GM21723 (cell line): ENCODE measurements at regions not wholly inside any gene's neighbourhood (a gene's known extent, or its start where the extent isn't known, plus 50 kb on each side); places are given as distances from the start of the nearest gene placed in this dataset.
"Not testable (repeated sequence)": the region's sequence is repeated elsewhere in the genome, so short reads cannot be mapped to it uniquely, and the experiment has no call there.

ENCODE experiments used
- ATAC-seq: cut with Tn5 transposase; IDR thresholded peaks from one replicate; pipeline ENCODE4 v1.9.1; 2021; ENCODE audit warnings: mild to moderate bottlenecking, moderate library complexity; ENCODE audit not compliant: unreplicated experiment

DNA sequence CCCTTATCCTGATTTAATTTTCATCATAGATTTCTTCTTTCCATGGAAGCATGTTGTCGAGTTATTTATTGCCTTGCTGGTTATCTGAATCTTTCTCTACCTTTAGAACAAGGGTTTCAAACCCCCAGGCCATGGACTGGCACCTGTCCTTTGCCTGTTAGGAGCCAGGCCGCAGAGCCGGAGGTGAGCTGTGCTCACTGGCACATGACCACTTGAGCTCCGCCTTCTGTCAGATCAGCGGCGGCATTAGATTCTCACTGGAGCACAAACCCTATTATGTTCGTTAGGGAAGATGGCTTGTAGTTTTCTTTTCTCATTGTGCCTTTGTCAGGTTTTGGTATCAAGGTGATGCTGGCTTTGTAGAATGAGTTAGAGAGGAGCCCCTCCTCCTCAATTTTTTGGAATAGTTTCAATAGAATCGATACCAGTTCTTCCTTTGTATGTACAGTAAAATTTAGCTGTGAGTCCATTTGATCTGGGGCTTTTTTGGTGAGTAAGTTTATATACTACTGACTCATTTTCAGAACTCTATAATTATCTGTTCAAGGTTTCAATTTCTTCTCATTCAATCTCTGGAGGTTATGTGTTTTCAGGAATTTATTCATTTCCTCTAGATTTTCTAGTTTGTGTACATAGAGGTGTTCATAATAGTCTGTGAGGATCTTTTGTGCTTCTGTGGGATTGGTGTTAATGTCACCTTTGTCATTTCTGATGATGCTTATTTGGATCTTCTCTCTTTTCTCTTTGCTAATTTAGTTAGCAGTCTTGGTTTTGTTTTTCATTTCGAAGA is 668.0 kb upstream of the FAM98A start:
- peak; percentile 95 for ATAC-seq

DNA sequence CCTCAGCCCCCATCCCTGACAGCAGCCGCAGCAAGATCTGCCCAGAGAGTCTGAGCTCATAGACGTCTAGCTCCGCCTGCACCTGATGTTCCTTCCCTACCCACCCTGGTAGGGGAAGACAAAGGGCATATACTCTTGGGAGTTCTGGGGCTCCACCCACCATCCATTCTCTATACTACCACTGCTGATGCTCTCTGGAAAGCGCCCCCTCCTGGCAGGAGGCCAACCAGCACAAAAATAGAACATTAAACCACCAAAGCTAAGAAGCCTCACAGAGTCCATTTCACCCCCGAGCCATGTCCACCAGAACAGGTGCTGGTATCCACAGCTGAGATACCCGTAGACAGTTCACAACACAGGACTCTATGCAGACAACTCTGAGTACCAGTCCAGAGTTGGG is 662.6 kb upstream of the FAM98A start:
- ATAC-seq, result no peak

DNA sequence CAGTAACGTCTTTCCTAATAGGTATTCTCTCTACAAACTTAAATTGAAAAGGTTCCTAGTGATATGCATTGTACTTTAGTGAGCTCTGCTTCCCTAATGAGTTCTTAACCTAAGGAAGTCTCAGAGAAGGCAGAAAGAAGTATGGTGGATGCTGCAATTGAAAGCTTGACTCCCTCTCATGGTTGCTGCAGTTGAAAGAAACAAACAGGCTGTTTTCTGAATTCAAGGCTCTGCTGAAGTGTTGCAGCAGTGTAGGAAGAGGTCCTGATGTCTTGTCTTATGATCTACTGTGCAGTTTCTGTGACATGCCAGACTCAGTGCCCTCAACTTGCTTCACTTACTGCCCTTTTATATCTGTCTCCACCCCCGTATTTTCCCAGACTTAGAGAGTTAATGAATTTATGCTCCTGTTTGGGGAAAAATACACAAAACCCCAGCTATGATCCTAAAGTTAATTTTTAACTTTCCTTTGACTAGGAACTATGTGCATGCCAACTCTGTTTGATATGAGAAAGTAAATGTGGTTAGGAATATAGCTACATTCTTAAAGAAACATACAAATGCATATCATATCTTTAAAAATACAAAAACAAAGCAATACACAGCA is 655.3 kb upstream of the FAM98A start:
- no peak for ATAC-seq

- no peak for ATAC-seq
Observed at GRCh38 chr2:34252111-34252510, 653.0 kb upstream of the FAM98A start.

DNA sequence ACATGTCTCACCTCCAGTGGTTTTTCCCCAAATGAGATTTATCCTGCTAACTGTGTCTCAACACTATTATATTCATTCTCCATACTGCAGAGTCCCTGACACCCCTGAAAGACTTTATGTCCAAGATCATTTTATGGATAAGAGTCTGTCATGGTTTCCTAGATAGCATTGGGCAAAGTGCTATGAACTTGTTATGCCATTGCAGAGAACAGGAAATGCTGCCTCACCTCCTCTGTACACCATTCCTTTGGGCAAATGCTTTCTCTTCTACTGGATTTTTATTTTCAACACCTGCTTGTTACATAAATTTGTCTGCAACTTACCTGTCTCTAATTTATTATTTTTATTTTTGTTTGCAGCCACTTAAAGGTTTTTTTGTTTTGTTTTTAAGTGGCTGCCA is 652.5 kb upstream of the FAM98A start:
- ATAC-seq, result no peak

- ATAC-seq, result no peak
Observed at GRCh38 chr2:34244195-34244594, 645.1 kb upstream of the FAM98A start.

DNA sequence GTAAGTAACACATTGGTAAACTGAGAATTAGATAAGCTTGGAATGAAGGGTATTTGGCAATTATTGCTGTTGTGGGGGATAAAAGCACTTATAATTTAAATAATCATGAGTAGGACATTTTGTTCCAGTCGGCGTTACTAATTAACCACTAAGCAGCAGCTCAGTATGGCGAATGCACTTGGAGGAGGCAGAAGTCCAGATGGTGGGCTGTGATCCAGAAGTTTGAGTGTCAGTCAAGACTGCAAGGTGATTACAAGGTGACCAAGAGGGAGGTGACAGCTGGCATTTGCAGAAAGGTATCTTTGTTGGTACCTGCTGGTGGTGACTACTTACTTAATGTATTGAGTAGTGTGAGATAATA is 643.6 kb upstream of the FAM98A start:
- ATAC-seq, result no peak

- ATAC-seq, result no peak
Observed at GRCh38 chr2:34241905-34242762, 643.0 kb upstream of the FAM98A start.

DNA sequence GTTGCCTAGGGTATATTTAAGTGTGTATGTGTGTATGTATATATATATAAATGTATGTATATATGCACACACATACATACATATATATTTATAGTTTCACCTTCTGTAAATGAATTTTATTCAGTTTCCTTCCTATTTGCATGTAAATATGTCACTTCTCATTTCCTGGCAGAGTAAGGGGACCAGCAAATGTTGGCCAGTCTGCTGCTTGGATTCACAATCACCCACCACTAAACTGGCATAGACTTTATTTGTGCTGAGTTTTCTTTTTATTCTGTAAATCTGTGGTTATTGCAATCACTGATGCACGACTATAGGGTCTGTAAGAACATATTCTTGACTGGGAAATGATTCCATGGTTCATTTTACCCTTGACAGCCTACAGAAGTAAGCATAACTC is 640.4 kb upstream of the FAM98A start:
- ATAC-seq, result no peak

DNA sequence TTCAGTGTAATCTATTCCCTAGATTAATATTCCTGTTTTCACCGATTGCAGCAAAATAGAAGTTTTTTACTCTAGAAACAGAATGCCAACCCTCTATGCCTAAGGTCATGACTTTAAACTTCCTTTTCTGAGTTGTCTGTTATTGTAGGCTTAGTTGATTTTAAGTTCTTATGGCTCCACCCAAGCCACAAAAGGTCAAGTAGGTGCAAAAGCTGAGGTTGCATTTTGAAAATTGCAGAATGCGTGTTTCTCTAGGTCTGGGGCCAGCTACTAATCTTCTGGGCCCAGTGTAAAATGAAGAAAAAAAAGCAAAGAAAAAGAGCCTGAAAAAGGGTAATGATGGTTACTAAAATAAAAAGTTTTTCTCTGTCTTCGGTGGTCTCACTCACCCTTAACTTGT is 635.7 kb upstream of the FAM98A start:
- ATAC-seq, result no peak

DNA sequence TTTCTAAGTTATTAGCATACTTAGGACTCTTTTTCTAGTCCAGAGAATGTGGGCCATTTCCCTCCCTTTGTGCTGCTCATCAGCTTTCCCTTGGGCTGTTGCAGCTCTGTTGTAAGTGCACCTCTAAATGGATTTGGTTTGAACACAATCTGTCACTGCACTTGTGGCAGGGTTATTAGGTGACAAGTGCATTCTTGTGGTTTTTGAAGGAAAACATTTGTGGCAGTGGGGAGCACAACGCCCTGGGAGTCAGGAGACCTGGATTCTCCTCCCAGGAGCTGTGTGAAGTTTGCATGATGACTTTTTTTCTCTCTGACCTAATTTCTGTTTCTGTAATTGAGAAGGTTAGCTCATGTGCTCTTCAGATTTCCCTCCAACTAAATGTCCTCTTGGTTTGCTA is 630.9 kb upstream of the FAM98A start:
- no peak for ATAC-seq

GRCh38 chr2:34215174-34215573 is 616.1 kb upstream of the FAM98A start:
- no peak for ATAC-seq

DNA sequence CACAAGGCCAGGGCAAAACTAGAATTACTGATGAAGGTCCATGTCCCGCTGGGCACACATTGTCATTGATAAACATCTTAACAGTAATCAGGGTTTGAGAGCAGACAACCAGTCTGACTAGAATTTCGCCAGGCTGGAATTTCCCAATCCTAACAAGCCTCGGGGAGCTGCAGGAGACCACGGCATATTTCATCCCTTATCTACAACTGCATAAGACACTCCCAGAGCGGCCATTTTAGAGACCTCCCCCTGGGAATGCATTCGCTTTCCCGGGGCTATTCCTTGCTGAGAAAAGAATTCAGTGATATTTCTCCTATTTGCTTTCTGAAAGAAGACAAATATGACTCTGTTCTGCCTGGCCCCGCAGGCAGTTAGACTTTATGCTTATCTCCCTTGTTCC is 611.3 kb upstream of the FAM98A start:
- not testable (repeated sequence) for ATAC-seq

- no peak for ATAC-seq
Observed at GRCh38 chr2:34204560-34204959, 605.5 kb upstream of the FAM98A start.

- no peak for ATAC-seq
Observed at GRCh38 chr2:34201099-34201498, 602.0 kb upstream of the FAM98A start.

DNA sequence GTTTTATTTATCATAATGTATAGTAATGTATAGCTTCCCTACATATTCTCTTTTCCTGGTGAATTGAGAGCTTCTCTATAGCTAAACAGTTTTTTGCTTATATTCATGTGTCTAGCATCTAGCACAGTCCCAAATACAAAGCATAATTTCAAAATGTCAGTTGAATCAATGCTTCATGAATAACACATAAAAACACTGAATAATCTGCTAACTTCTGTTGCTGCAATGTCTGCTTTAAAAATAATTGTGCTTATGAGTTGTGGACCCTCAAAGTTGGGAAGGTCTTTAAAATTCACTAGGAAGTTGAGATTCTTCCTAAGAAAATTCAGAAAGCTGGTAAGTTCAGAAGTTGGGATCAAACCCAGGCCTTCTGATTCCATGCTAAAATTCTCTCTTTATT is 600.9 kb upstream of the FAM98A start:
- ATAC-seq, result no peak

- no peak for ATAC-seq
Observed at GRCh38 chr2:34193164-34193563, 594.1 kb upstream of the FAM98A start.

DNA sequence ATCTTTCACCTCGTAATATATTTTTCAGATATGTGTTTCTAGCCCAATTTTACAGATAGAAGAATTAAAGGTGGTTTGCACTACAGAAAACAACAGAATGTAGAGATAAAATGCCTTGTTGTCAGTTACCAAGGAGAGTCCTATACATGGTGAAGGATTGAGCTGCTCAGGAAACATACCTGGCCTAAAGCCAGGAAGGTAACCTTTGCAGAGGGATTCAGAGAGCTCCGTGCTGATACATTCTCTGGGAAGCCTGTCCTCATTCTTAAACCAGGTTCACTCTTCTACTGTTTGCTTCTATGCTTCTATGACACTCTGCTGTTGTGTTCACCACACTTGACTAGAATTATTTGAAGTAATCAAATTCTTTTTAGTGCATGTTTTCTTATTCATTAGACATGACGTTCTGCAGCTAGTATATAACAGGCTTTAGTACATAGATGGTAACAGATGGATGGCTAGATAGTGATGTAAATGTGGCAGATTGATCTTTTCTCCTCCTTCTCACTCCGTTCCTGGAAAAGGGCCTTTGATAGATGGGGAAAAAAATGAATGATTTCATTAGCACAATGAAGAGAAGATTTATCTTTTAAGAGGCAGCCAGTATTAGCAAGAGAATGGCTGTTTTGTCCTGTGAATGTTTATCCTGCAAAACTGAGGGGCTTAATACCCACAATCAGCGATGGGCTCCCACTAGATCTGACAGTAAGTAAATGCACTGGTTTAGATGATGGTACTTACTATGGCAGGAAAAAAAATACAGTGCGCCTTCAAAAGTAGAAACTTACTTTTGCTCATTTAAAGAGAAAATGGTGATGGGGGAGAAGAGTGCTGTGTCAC is 589.6 kb upstream of the FAM98A start:
- ATAC-seq, result no peak

GRCh38 chr2:34179511-34179910 is 580.4 kb upstream of the FAM98A start:
- ATAC-seq, result no peak

- ATAC-seq, result no peak
Observed at GRCh38 chr2:34178482-34178881, 579.4 kb upstream of the FAM98A start.

DNA sequence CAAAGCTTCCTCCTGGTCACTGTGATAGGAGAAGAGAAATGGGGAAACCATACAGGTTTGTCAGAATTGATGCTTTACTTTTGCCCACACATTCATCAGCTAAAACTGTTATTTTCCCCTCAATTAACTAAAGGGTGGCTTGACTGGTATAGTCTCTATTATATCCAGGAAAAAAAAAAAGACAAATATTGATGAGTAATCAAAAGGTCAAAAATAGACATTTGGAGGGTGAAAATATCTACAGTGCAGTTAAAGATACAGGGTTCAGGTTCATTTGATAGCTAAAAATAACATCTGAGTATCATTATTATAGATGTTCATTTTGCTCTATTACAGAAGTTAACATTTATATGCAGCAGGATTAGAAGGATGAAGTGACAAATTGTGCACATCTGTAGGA is 577.6 kb upstream of the FAM98A start:
- no peak for ATAC-seq
